ENCODE measurements at regions not wholly inside any gene's neighbourhood (a gene's known extent, or its start where the extent isn't known, plus 50 kb on each side); places are given as distances from the start of the nearest gene placed in this dataset.
"Not testable (repeated sequence)": the region's sequence is repeated elsewhere in the genome, so short reads cannot be mapped to it uniquely, and the experiment has no call there.

DNA sequence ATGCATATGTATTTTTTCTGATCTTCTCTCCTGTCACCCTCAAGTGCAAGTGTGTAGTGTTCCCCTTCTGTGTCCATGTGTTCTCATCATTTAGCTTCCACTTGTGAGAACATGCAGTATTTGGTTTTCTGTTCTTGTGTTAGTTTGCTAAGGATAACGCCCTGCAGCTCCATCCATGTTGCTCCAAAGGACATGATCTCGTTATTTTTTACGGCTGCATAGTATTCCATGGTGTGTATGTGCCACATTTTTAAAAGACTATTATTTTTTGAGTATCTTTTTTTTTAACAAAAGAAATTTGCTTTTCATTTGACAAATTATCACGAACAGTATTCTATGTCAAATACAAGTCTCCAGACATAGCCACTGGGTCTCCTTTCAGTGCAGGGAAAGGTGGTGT, 110.1 kb upstream of the ZNF746 start:
- FAIRE-seq (no peak), DNase-seq (ENCODE audit: low spot score) (no peak)

DNA sequence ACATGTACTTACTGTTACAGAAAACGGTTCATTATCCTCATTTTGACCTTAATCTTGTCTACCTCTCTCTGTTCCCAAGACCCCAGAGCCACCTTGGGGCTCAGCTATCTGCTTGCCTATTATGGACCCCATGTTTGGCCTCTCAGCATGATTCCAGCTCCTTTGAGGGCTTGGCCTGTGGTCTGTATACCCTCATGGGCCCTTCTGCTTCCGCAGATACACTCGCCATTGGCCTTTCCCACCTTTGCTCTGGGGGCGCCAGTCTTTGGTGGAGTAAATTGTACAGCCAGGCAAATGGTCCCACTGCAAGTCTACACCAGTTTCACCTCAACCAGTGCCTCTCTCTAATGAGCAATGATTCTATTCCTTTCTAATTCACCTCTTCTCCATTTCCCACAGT, 109.2 kb upstream of the ZNF746 start:
- no peak for FAIRE-seq
- no peak for DNase-seq (ENCODE audit: low spot score)

DNA sequence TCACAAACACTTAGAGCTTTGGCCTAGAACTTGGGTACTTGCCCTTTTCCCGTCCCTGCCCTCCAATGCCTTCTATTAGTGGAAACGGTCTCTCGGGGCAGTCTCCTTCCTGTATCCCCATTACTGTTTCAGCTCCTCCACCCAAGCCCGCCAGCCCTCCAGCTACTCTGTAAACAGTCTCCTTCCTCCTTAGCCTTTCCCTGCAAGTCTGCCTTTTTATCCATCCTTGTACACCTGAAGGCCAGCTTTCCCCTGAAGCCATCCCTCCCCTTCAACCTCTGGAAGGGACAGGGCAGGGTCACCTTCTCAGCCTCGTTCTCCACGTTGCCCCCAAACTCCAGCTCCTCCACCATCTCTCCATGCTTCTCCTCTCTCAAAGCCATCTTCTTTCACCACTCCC, 108.1 kb upstream of the ZNF746 start:
- FAIRE-seq (no peak), DNase-seq (ENCODE audit: low spot score) (no peak)

DNA sequence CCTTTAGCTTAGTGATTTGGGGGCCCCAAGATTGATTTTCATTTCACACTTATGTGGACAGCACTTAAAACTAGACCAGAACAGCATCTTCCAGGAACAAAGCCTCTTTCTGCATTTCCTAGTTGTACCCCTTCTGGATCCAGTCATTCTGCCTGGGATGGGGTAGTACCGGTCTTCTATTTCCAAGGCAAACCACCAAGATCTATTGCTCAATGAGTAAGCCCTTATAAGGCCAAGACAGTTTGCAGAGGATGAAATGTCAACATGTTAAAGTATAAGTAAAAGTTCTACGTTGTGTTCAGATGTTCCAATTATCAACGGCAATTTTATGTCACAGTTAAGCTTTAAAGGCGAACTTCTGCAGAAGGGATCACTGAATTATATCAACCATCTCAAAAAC, 106.9 kb upstream of the ZNF746 start:
- FAIRE-seq = no peak

DNA sequence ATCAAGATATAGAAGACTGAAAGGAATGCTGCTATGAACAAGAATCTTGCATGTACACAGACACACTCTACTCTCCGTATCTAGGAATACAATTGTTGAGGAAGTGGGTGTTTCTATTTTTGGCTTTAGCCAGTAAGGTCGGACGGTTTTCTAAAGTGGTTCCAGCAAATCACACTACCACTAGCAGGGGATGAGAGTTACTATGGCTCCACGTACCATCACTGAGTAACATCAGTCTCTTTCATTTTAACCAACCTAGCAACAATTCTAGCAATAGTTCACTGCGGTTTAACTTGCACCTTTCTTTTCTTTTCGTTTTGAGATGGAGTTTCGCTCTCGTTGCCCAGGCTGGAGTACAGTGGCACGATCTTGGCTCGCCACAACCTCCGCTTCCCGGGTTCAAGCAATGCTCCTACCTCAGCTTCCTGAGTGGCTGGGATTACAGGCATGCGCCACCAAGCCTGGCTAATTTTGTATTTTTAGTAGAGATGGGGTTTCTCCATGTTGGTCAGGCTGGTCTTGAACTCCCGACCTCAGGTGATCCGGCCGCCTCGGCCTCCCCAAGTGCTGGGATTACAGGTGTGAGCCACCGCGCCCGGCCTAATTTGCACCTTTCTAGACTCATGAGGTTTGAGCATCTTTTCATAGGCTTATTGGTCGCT, 103.2 kb upstream of the ZNF746 start:
- DNase-seq (ENCODE audit: low spot score); FAIRE-seq: not testable (repeated sequence)

More for the DNA sequence above, 106.9 kb upstream of the ZNF746 start:
- DNase-seq (ENCODE audit: low spot score) = no peak

DNA sequence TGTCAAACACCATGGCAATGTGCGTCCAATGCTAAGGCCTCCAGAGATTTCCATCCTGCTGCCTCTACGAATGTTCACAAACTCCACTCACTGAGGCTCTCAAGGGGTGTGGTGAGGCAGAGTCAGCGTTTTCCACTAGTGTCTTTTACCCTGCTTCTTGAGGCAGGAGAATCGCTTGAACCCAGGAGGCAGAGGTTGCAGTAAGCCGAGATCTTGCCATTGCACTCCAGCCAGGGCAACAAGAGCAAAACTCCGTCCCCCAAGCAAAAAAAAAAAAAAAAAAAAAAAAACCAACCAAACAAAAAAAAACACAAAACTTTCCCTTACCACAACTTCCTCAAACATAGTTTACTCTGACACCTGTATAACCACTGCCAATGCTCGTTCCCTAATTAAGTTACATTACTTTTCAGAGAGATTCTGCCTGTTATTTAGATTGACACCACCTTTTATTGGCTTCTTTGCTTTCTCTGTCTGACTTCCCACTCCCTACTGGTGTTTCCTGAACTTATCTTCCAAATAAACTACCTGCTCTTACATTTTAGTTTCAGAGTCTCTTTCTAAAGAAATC, 102.1 kb upstream of the ZNF746 start:
- FAIRE-seq = no peak
- DNase-seq (ENCODE audit: low spot score) = no peak

DNA sequence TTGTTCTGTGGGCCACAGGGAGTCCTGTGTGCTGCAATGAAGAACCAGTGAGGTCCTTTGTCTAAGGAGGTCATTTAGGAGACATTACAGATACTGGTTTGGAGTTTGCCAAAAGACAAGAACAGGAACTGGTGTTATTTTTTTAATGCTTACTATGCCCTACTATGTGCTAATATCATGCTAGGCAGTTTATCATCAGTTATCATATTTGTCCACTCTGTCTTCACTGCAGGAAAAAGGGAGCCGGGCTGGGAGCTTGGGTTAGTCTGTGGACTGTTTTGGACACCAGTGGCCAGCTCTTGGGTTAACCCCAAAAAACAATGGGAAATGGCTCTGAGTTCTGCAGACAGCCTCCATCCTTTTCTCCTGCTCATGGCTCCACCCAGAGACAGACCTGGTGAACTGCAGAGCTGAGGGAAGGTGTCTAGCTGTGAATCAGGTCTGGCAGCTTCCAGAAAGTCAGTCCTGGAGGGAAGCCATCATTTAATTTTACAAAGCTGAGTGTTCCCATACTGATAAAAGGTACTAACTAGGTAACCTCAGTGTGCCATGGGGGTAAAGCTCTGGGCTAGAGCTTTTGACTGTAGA, 101.2 kb upstream of the ZNF746 start:
- DNase-seq (ENCODE audit: low spot score) (peak; percentile 36), FAIRE-seq (no peak)

DNA sequence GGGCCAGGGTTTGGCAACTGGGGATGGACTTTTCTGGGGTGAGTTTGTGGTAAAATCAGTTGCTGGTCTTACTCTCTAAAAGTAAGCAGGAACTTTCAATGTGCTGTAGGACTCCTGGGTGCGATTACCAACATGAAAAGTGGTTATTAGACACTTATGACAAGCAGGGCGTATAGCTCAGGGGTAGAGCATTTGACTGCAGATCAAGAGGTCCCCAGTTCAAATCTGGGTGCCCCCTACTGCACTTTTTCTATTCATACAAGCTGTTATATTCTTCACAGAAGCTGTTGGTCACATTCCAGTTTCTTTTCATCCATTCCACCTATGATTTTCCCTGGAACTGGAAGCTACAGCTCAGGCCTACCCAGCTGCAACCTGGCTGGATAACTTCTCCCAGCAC, 100.2 kb upstream of the ZNF746 start:
- not testable (repeated sequence) for FAIRE-seq; DNase-seq (ENCODE audit: low spot score)

DNA sequence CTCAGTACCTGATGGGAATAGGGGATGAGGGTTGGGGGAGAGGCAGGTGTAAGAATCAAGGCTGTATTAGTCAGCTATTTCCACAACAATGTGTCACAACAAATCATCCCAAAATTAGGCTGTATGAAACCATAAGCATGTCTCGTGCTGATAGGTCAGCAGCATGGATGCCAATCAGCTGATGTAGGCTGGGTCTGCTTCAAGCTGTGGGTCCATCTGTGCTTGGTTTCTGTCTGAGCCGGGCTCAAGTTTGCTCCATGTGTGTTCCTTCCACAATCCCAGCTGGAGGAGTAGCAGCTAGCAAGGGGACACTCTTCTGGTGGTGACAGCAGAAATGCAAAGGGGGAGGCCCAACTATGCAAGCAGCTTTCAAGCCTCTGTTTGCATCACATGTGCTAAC, 97.9 kb upstream of the ZNF746 start:
- FAIRE-seq (no peak), DNase-seq (ENCODE audit: low spot score) (no peak)

DNA sequence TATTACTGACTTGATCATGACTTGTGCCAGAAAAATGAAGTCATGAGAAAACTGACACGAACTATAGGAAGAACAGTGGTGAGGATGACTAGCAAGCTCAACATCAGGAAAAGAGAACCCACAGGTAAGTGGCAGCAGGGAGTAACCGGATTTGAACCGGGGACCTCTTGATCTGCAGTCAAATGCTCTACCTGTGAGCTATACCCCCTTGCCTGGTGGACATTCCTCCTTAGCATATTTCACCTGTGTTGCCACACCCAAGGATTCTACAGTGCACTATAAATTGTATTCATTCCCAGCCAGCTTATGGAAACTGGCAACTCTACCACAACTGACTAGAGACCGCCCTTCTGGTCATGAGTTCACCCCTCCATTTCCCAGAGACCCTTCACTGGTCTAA, 97.5 kb upstream of the ZNF746 start:
- FAIRE-seq (no peak), DNase-seq (ENCODE audit: low spot score) (no peak)

DNA sequence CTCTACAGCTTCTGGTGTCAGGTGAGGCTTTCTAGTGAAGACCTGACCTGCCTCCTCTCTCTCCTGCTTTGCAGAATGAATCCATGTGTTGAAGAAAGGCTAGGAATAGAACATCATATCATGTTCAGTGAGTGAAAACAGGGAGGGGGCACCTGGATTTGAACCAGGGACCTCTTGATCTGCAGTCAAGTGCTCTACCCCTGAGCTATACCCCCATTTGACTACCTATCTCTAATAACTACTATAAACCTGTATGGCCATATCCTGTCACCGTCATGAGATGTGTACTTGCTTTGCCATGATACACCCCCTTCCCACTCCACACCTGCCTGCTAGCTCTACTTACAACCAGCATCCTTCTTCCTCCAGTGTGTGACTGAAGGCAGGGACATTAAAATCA, 91.3 kb upstream of the ZNF746 start:
- FAIRE-seq = no peak

DNA sequence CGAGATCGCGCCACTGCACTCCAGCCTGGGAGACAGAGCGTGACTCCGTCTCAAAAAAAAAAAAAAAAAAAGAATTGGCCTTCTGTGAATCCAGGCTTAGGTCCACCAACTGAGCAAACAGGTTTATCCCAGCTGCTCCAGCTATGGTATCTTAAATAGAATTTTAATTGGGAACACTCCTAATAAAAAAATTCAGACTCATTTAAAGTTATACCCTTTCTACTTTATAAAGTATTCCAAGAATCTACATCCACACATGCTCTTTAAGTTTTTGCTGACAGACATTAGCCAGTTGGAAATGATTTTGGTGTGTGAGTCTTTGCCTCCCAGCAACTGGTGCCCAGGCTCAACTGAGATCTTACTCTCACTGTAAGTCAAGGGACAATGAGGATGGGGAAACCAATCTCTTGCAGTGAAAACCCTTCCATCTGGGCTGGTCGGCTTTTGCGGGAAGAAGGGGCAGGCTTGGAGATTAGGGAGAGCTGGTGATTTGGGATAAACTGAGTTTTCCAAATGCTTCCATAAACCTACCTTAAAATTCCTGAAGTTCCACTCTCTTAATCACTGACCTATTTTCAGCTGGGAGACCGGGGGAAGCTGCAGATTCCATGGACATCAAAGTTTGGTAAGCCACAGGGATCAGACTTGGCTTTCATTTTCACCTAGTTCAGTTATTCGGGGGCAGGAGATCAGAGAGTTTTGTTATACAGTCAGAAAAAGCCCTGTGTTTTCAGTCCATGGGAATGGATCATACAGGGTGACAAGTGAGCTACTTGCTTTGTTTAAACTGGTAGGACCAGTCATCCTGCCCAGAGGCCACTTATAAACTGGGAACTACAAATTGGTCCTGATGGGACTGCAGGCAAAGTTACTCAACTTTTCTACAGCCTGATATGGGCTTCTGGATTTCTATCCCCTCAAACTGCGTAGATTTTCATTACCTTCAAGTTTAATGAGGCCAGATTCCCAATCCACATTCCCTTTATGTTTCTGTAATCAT, 89.3 kb upstream of the ZNF746 start:
- FAIRE-seq = no peak
- DNase-seq (ENCODE audit: low spot score) = no peak

More for the DNA sequence above, 91.3 kb upstream of the ZNF746 start:
- DNase-seq (ENCODE audit: low spot score) = no peak

DNA sequence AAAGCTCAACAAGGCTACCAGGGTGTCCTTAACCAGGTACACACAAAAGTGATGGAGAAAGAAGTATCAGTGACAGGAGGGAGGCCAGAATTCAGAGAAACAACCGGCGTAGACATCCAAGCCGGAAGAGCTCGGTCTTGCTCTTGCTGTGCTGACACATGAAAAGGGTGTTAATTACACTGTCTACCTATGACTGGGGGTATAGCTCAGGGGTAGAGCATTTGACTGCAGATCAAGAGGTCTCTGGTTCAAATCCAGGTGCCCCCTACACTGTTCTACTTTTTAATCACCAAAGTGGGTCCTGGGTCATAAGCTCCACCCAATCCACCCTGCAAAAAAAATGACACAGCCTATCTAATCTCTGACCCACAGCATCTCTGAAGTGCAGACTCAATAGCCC, 86.9 kb upstream of the ZNF746 start:
- no peak for FAIRE-seq
- DNase-seq (ENCODE audit: low spot score) = no peak

DNA sequence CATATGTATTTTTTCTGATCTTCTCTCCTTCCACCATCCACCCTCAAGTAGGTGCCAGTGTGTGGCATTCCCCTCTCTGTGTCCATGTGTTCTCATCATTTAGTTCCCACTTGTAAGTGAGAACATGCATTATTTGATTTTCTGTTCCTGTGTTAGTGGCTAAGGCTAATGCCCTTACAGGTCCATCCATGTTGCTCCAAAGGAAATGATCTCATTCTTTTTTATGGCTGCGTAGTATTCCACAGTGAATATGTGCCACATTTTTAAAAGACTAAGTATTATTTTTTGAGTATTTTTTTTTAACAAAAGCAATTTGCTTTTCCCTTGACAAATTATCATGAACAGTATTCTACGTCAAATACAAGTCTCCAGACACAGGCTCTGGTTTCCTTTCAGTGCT, 86.4 kb upstream of the ZNF746 start:
- DNase-seq (ENCODE audit: low spot score) (no peak), FAIRE-seq (no peak)

DNA sequence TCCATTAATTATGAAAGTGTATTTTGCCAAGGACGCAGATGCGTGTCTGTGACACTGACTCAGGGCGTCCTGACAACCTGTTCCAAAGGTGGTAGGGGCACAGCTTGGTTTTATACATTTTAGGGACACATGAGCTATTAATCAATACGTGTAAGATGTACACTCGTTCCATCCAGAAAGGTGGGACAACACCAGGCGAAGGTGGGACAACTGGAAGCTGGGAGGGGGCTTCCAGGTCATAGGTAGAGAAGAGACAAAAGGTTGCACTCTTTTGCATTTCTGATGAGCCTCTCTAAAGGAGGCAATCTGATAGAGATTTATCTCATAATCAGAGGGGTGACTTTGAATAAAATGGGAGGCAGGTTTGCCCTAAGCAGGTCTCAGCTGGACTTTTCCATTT, 82.7 kb upstream of the ZNF746 start:
- DNase-seq (ENCODE audit: low spot score) (no peak), FAIRE-seq (no peak)

DNA sequence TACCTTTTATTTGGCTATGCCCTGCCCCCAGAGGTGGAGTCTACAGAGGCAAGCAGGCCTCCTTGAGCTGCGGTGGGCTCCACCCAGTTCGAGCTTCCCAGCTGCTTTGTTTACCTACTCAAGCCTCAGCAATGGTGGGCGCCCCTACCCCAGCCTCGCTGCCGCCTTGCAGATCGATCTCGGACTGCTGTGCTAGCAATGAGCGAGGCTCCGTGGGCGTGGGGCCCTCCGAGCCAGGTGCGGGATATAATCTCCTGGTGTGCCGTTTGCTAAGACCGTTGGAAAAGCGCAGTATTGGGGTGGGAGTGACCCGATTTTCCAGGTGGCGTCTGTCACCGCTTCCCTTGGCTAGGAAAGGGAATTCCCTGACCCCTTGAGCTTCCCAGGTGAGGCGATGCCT, 81.8 kb upstream of the ZNF746 start:
- not testable (repeated sequence) for DNase-seq (ENCODE audit: low spot score); FAIRE-seq

DNA sequence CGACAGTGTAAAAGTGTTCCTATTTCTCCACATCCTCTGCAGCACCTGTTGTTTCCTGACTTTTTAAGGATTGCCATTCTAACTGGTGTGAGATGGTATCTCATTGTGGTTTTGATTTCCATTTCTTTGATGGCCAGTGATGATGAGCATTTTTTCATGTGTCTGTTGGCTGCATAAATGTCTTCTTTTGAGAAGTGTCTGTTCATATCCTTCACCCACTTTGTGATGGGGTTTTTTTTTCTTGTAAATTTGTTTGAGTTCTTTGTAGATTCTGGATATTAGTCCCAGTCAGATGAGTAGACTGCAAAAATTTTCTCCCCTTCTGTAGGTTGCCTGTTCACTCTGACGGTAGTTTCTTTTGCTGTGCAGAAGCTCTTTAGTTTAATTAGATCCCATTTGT, 76.8 kb upstream of the ZNF746 start:
- FAIRE-seq; DNase-seq (ENCODE audit: low spot score): not testable (repeated sequence)

DNA sequence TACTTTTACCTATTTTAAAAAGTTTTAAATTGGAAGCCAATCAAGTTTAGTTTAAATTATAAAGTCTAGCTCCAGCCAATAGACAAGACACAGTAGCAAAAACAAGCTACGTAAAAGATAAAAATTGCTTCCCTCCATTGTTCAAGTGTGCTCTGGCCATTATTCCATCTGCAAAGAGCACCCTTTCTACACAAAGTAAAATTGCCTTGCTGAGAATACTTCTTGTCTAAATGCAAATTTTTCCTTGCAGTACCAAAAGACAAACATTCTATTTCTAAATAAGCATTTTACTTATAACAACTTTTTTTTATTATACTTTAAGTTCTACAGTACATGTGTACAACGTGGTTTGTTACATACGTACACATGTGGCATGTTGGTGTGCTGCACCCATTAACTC, 75.9 kb upstream of the ZNF746 start:
- no peak for FAIRE-seq
- no peak for DNase-seq (ENCODE audit: low spot score)

DNA sequence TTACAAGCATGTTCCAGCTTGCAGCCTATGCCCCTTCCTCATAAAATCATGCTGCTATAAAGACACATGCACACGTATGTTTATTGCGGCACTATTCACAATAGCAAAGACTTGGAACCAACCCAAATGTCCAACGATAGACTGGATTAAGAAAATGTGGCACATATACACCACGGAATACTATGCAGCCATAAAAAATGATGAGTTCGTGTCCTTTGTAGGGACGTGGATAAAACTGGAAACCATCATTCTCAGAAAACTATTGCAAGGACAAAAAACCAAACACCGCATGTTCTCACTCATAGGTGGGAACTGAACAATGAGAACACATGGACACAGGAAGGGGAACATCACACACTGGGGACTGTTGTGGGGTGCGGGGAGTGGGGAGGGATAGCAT, 75.3 kb upstream of the ZNF746 start:
- FAIRE-seq; DNase-seq (ENCODE audit: low spot score): not testable (repeated sequence)

DNA sequence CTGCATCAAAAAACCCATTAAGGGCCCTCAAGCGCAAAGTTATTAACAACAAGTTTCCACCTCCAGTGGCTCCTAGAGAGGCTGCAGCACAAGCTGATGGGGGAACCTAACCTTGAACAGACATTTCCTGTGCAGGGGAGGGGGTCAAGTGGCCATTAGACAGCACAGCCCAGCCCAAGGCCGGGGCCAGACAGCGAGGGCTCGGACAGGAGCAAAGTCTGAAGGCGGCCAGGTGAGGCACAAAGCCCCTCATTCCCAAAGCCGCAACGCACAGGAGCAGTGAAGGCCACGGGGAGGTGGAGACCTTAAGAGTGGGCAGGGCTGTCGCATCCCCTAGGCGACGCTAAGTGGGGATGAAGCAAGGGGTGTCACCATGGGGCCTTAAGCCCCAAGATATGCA, 73.2 kb upstream of the ZNF746 start:
- FAIRE-seq = no peak
- DNase-seq (ENCODE audit: low spot score) = no peak

DNA sequence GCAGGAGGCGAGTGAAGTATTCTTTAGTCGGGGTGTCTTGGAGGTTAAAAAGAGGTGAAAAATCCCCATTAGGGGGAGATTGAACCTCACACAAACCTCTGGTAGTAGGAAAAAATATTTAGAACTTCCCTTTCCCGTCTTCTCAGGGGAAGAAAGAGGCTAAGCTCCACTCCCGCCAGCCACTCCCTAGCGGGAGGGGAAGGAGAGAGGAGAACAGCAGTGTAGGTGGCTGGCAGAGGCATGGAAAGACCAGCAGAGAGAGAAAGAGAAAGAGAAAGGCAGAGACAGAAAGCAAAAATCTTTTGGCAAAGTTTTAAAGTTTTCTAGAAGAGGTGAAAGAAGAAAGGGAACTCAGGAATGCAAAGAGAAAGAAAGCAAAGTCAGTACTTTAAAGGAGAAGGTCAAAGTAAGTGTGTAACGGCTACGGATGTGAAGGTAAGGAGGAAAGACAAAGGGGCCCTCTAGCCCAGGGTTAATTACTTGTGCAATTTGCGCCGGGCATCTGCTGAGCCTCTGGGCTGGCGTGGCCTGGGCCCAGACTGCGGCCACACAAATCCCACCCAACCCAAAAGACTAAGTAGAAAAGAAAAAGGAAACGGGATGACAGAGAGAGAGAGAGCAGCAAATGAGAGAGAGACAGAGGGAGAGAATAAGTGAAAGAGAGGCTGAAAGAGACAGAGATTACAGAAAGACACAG, 72.3 kb upstream of the ZNF746 start:
- DNase-seq (ENCODE audit: low spot score) (no peak), FAIRE-seq (no peak)
